Esophagus squamous epithelium (tissue), 5 donors: ENCODE measurements at regions not wholly inside any gene's neighbourhood (a gene's known extent, or its start where the extent isn't known, plus 50 kb on each side); places are given as distances from the start of the nearest gene placed in this dataset.

Experiments used
- DNase-seq: peaks from one replicate; lab custom pipeline; 2025; lab: John Stamatoyannopoulos, UW
- H3K27ac ChIP-seq, 4 donors: fragments of 200-600 bp; sonication (generic); one replicate each; pipeline ENCODE4 v1.5.1; 2016 to 2019; ENCODE audit warnings: mild to moderate bottlenecking in 1 of 4
- H3K27me3 ChIP-seq, 4 donors: fragments of 200-600 bp; sonication (generic); 1 replicate in 3 of 4; 2 replicates in 1 of 4; pipeline versions ENCODE4 v1.5.1 to v1.6.0; 2017 to 2021; ENCODE audit warnings: antibody characterized with exemption in 1 of 4
- H3K36me3 ChIP-seq, 3 donors: fragments of 200-600 bp; sonication (generic); one replicate each; pipeline ENCODE4 v1.5.1; 2016 to 2019
- H3K4me1 ChIP-seq, 3 donors: fragments of 200-600 bp; sonication (generic); one replicate each; pipeline ENCODE4 v1.5.1; 2017 to 2019
- H3K4me3 ChIP-seq, 4 donors: fragments of 200-600 bp; sonication (generic); 1 replicate in 3 of 4; 2 replicates in 1 of 4; pipeline ENCODE4 v1.5.1; 2016 to 2019; ENCODE audit warnings: mild to moderate bottlenecking in 2 of 4, moderate library complexity in 1 of 4
- H3K9me3 ChIP-seq, 3 donors: fragments of 200-600 bp; sonication (generic); one replicate each; pipeline ENCODE4 v1.5.1; 2016 to 2019
- CTCF ChIP-seq, 6 experiments: fragments of 450-650 bp in 4 of 6; fragments of 200-600 bp in 2 of 6; sonication (generic) in 2 of 6; IDR thresholded peaks; one replicate each; pipeline ENCODE4 v1.5.1; 2016 to 2019; ENCODE audit warnings: antibody characterized with exemption in 6 of 6, mild to moderate bottlenecking in 4 of 6, moderate library complexity in 4 of 6
- POLR2A ChIP-seq, 4 donors: fragments of 450-650 bp; IDR thresholded peaks; one replicate each; pipeline ENCODE4 v1.6.1; 2017; ENCODE audit warnings: antibody characterized with exemption in 4 of 4, mild to moderate bottlenecking in 4 of 4, moderate library complexity in 3 of 4
- WGBS, 2 donors: methylation state at CpG; one replicate each; pipeline ENCODE4 v1.1.5; 2018; 5-methylcytosine and 5-hydroxymethylcytosine counted together
- intact Hi-C: fragments of 100-400 bp; cut with DNase I; formaldehyde crosslinking; loops from one replicate; pipeline ENCODE4 v1.15.0; 2022
- donor health status: DM: yes; HTN: yes; CAD: no.

GRCh38 chr1:230496451-230496850 is 70.3 kb upstream of the PGBD5 start:
- Histone ChIP-seq H3K4me3 (no peak overlapping the region), H3K36me3 (no peaks in the 10 kb centered on the region), H3K9me3 (no peaks in the 10 kb centered on the region), H3K4me1 (no peaks in the 10 kb centered on the region), H3K27ac (no peak overlapping the region), H3K27me3 (peaks cover 0 to 22% (median 0%) of the 10 kb centered on the region in 4 donors)
- DNase-seq: no peak
- TF ChIP-seq POLR2A (IDR thresholded peaks at IDR 0.05) (no peak), CTCF (IDR thresholded peaks at IDR 0.05) (no peak)
- intact Hi-C loops: no loop called here
- 57 to 65% methylated on average over 2 to 3 of the region's 3 CpGs for WGBS, 2 donors

- Histone ChIP-seq H3K9me3 (no peaks in the 10 kb centered on the region), H3K27ac (no peak overlapping the region), H3K4me1 (no peaks in the 10 kb centered on the region), H3K4me3 (no peak overlapping the region), H3K36me3 (no peaks in the 10 kb centered on the region), H3K27me3 (peaks cover 0 to 27% (median 0%) of the 10 kb centered on the region in 4 donors)
- DNase-seq: no peak
- WGBS, 2 donors: 66% methylated on average over 11 of the region's 11 CpGs
- no peak for TF ChIP-seq POLR2A (IDR thresholded peaks at IDR 0.05)
- no peak for TF ChIP-seq CTCF (IDR thresholded peaks at IDR 0.05)
- intact Hi-C loops: no loop called here
Observed at GRCh38 chr1:230495891-230496385, 69.8 kb upstream of the PGBD5 start.

GRCh38 chr1:230495076-230495475 is 68.9 kb upstream of the PGBD5 start:
- Histone ChIP-seq H3K4me3 (no peak overlapping the region), H3K9me3 (no peaks in the 10 kb centered on the region), H3K4me1 (no peaks in the 10 kb centered on the region), H3K27me3 (peaks cover 0 to 30% (median 0%) of the 10 kb centered on the region in 4 donors), H3K36me3 (no peaks in the 10 kb centered on the region), H3K27ac (no peak overlapping the region)
- intact Hi-C loops: no loop called here
- no peak for DNase-seq
- no peak for TF ChIP-seq POLR2A (IDR thresholded peaks at IDR 0.05)
- no peak for TF ChIP-seq CTCF (IDR thresholded peaks at IDR 0.05)
- WGBS, 2 donors: 61 to 76% methylated on average over 4 of the region's 4 CpGs

- Histone ChIP-seq H3K4me3 (no peak overlapping the region), H3K27me3 (peaks cover 0 to 30% (median 0%) of the 10 kb centered on the region in 4 donors), H3K27ac (no peak overlapping the region), H3K4me1 (no peaks in the 10 kb centered on the region), H3K36me3 (no peaks in the 10 kb centered on the region), H3K9me3 (no peaks in the 10 kb centered on the region)
- intact Hi-C loops: no loop called here
- TF ChIP-seq CTCF (IDR thresholded peaks at IDR 0.05): no peak
- TF ChIP-seq POLR2A (IDR thresholded peaks at IDR 0.05): no peak
- 81 to 96% methylated on average over 1 of the region's 1 CpG for WGBS, 2 donors
- no peak for DNase-seq
Observed at GRCh38 chr1:230494514-230494913, 68.4 kb upstream of the PGBD5 start.

DNA sequence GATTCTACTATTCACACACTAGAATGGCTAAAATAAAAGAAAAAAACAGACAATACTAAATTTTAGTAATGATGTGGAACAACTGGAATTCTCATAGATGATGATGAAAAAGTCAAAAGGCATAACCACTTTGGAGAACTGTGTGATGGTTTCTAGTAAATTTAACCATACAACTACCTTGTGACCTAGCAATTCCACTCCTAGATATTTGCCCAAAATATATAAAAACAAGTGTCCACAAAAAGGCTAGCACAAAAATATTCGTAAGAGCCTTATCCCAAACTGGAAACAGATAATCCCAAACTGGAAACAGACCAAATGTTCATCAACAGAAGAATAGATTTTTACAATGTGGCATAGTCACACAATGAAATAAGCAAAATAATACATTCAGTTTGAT is 67.9 kb upstream of the PGBD5 start:
- Histone ChIP-seq H3K27me3 (peaks cover 0 to 30% (median 0%) of the 10 kb centered on the region in 4 donors), H3K4me3 (no peak overlapping the region), H3K27ac (no peak overlapping the region), H3K36me3 (no peaks in the 10 kb centered on the region), H3K9me3 (no peaks in the 10 kb centered on the region), H3K4me1 (no peaks in the 10 kb centered on the region)
- intact Hi-C loops: no loop called here
- TF ChIP-seq POLR2A (IDR thresholded peaks at IDR 0.05): no peak
- no peak for TF ChIP-seq CTCF (IDR thresholded peaks at IDR 0.05)
- no peak for DNase-seq
- 47 to 52% methylated on average over 1 of the region's 1 CpG for WGBS, 2 donors
